GM23338 (cell line): ENCODE measurements at regions not wholly inside any gene's neighbourhood (a gene's known extent, or its start where the extent isn't known, plus 50 kb on each side); places are given as distances from the start of the nearest gene placed in this dataset.

Source experiments
- ATAC-seq: fragments of 200-7000 bp; cut with Tn5 transposase; 3 replicates; pipeline ENCODE4 v1.9.1; 2020
- DNase-seq: peaks from one replicate; pipeline ENCODE4 v3.0.0-alpha.2; 2015; ENCODE audit warnings: low spot score
- H2AFZ ChIP-seq: fragments of 200-600 bp; sonication (generic); 2 replicates; pipeline ENCODE4 v1.8.0; 2016; ENCODE audit warnings: antibody characterized with exemption, mild to moderate bottlenecking, moderate library complexity
- H3F3A ChIP-seq: fragments of 200-600 bp; sonication (generic); replicated peaks from 2 replicates; pipeline ENCODE4 v1.8.0; 2017; ENCODE audit warnings: antibody characterized with exemption, mixed run types, low read depth
- H3K27ac ChIP-seq: fragments of 200-600 bp; sonication (generic); 2 replicates; pipeline ENCODE4 v1.6.1; 2016; ENCODE audit warnings: low read depth
- H3K27me3 ChIP-seq: fragments of 200-600 bp; sonication (generic); 2 replicates; pipeline ENCODE4 v1.8.0; 2016; ENCODE audit warnings: mild to moderate bottlenecking, mixed run types, moderate library complexity; ENCODE audit not compliant: insufficient read depth
- H3K36me3 ChIP-seq: fragments of 200-600 bp; sonication (generic); 2 replicates; pipeline ENCODE4 v1.8.0; 2016; ENCODE audit warnings: mild to moderate bottlenecking; ENCODE audit not compliant: insufficient read depth
- H3K4me1 ChIP-seq: fragments of 200-600 bp; sonication (generic); 2 replicates; pipeline ENCODE4 v1.8.0; 2016; ENCODE audit warnings: mild to moderate bottlenecking, moderate library complexity; ENCODE audit not compliant: insufficient read depth
- H3K4me2 ChIP-seq: fragments of 200-600 bp; sonication (generic); 2 replicates; pipeline ENCODE4 v1.7.1; 2017; ENCODE audit warnings: mixed run types
- H3K4me3 ChIP-seq: fragments of 200-600 bp; sonication (generic); 2 replicates; pipeline ENCODE4 v1.6.1; 2016; ENCODE audit warnings: mixed run types
- H3K79me2 ChIP-seq: fragments of 200-600 bp; sonication (generic); replicated peaks from 2 replicates; pipeline ENCODE4 v1.8.0; 2017; ENCODE audit warnings: mild to moderate bottlenecking; ENCODE audit not compliant: insufficient read depth
- H3K9me2 ChIP-seq: fragments of 200-600 bp; sonication (generic); 2 replicates; pipeline ENCODE4 v1.8.0; 2017; ENCODE audit not compliant: insufficient read depth
- H4K20me1 ChIP-seq: fragments of 200-600 bp; sonication (generic); replicated peaks from 2 replicates; pipeline ENCODE4 v1.8.0; 2017; ENCODE audit warnings: mild to moderate bottlenecking; ENCODE audit not compliant: insufficient read depth
- H3K27ac Mint-ChIP-seq: 2 replicates; pipeline ENCODE4 v1.8.0; 2020; ENCODE audit warnings: inconsistent platforms, mild to moderate bottlenecking, moderate library complexity, mixed read lengths
- H3K27me3 Mint-ChIP-seq: 3 replicates; pipeline ENCODE4 v1.8.0; 2022; ENCODE audit warnings: low read depth, mild to moderate bottlenecking, moderate library complexity, mixed read lengths, inconsistent platforms; ENCODE audit not compliant: insufficient read depth, poor library complexity
- H3K36me3 Mint-ChIP-seq: 3 replicates; pipeline ENCODE4 v1.8.0; 2021; ENCODE audit warnings: low read depth, mild to moderate bottlenecking, inconsistent platforms, moderate library complexity, mixed read lengths
- H3K4me1 Mint-ChIP-seq: 3 replicates; pipeline ENCODE4 v1.8.0; 2020; ENCODE audit warnings: mild to moderate bottlenecking, inconsistent platforms, mixed read lengths
- H3K4me3 Mint-ChIP-seq: 3 replicates; pipeline ENCODE4 v1.8.0; 2021; ENCODE audit warnings: moderate library complexity, mild to moderate bottlenecking, inconsistent platforms, mixed read lengths
- H3K9me3 Mint-ChIP-seq: 3 replicates; pipeline ENCODE4 v1.8.0; 2020; ENCODE audit warnings: moderate library complexity, mild to moderate bottlenecking, inconsistent platforms, mixed read lengths
- CREB1 ChIP-seq: fragments of 250-450 bp; sonication (Bioruptor Pico); IDR thresholded peaks from 2 replicates; pipeline ENCODE4 v1.5.0; 2020; ENCODE audit warnings: low read depth, mild to moderate bottlenecking, moderate library complexity
- EZH2 ChIP-seq: fragments of 200-600 bp; sonication (generic); IDR thresholded peaks from one replicate; pipeline ENCODE4 v1.8.0; 2017; ENCODE audit warnings: antibody characterized with exemption, mild to moderate bottlenecking, low read depth; ENCODE audit not compliant: unreplicated experiment
- NANOG ChIP-seq: IDR thresholded peaks from 2 replicates; pipeline ENCODE4 v1.6.1; 2016; ENCODE audit warnings: antibody characterized with exemption, borderline replicate concordance
- POLR2AphosphoS5 ChIP-seq: IDR thresholded peaks from 2 replicates; pipeline ENCODE4 v1.6.1; 2016; ENCODE audit warnings: antibody characterized with exemption, low read depth
- STAT1 ChIP-seq: IDR thresholded peaks from one replicate; pipeline ENCODE4 v1.6.1; 2016; ENCODE audit warnings: antibody characterized with exemption; ENCODE audit not compliant: unreplicated experiment
- ZNF331 ChIP-seq: fragments of 250-450 bp; sonication (Bioruptor Pico); IDR thresholded peaks from 2 replicates; pipeline ENCODE4 v1.5.0; 2020; ENCODE audit warnings: low read depth, mild to moderate bottlenecking, moderate library complexity
- TF ChIP-seq, protein P1 (sequence below): fragments of 250-450 bp; sonication (Bioruptor Pico); IDR thresholded peaks from 2 replicates; pipeline ENCODE4 v1.5.0; 2020; ENCODE audit warnings: mild to moderate bottlenecking, moderate library complexity
- TF ChIP-seq, protein P2 (sequence below), 2 experiments: fragments of 200-600 bp in 1 of 2; sonication (generic) in 1 of 2; conservative IDR thresholded peaks; 2 replicates each; pipeline versions ENCODE4 v1.5.1 to v1.6.1; 2016 to 2017; ENCODE audit warnings: antibody characterized with exemption in 2 of 2, low read depth in 2 of 2, mild to moderate bottlenecking in 2 of 2, moderate library complexity in 1 of 2
- TF ChIP-seq, protein P3 (sequence below): IDR thresholded peaks from one replicate; pipeline ENCODE4 v1.6.1; 2018; ENCODE audit warnings: antibody characterized with exemption; ENCODE audit not compliant: unreplicated experiment

DNA sequence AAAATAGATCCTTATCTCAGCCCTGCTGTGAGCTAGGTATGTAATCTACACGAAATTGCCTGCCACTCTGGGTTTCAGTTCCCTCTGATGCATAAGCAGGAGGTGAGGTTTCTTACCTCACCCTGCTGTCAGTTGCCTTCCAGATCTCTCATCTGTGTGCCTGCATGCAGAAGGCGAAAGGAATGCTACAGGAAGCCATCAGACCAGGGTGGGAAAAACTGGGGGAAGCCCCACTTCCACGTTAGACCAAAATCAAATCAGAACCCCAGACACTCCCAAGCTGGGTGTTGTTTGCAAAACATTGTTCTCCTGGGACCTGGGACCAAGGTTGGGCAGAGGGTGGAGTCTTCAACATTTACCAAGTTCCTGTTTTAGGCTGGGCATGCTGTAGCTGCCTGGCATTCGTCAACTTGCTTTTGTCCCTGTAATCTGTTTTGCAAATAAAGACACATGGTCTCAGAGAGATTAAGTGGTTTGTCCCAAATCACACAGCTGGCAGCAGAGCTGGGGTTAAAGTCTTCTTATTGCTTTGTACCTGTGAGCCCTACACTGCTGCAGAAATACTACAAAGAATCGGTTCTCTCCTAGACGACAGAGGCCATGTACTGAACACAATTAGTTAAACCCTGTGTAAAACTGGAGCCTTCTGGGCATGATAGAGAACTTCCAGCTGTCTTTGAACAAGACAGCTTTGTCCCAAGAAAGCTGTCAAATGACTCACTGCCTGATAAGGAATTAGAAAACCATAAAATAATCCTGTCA lies 389.7 kb upstream of the RUNX1 start (continued):
- TF ChIP-seq, protein P1, sequence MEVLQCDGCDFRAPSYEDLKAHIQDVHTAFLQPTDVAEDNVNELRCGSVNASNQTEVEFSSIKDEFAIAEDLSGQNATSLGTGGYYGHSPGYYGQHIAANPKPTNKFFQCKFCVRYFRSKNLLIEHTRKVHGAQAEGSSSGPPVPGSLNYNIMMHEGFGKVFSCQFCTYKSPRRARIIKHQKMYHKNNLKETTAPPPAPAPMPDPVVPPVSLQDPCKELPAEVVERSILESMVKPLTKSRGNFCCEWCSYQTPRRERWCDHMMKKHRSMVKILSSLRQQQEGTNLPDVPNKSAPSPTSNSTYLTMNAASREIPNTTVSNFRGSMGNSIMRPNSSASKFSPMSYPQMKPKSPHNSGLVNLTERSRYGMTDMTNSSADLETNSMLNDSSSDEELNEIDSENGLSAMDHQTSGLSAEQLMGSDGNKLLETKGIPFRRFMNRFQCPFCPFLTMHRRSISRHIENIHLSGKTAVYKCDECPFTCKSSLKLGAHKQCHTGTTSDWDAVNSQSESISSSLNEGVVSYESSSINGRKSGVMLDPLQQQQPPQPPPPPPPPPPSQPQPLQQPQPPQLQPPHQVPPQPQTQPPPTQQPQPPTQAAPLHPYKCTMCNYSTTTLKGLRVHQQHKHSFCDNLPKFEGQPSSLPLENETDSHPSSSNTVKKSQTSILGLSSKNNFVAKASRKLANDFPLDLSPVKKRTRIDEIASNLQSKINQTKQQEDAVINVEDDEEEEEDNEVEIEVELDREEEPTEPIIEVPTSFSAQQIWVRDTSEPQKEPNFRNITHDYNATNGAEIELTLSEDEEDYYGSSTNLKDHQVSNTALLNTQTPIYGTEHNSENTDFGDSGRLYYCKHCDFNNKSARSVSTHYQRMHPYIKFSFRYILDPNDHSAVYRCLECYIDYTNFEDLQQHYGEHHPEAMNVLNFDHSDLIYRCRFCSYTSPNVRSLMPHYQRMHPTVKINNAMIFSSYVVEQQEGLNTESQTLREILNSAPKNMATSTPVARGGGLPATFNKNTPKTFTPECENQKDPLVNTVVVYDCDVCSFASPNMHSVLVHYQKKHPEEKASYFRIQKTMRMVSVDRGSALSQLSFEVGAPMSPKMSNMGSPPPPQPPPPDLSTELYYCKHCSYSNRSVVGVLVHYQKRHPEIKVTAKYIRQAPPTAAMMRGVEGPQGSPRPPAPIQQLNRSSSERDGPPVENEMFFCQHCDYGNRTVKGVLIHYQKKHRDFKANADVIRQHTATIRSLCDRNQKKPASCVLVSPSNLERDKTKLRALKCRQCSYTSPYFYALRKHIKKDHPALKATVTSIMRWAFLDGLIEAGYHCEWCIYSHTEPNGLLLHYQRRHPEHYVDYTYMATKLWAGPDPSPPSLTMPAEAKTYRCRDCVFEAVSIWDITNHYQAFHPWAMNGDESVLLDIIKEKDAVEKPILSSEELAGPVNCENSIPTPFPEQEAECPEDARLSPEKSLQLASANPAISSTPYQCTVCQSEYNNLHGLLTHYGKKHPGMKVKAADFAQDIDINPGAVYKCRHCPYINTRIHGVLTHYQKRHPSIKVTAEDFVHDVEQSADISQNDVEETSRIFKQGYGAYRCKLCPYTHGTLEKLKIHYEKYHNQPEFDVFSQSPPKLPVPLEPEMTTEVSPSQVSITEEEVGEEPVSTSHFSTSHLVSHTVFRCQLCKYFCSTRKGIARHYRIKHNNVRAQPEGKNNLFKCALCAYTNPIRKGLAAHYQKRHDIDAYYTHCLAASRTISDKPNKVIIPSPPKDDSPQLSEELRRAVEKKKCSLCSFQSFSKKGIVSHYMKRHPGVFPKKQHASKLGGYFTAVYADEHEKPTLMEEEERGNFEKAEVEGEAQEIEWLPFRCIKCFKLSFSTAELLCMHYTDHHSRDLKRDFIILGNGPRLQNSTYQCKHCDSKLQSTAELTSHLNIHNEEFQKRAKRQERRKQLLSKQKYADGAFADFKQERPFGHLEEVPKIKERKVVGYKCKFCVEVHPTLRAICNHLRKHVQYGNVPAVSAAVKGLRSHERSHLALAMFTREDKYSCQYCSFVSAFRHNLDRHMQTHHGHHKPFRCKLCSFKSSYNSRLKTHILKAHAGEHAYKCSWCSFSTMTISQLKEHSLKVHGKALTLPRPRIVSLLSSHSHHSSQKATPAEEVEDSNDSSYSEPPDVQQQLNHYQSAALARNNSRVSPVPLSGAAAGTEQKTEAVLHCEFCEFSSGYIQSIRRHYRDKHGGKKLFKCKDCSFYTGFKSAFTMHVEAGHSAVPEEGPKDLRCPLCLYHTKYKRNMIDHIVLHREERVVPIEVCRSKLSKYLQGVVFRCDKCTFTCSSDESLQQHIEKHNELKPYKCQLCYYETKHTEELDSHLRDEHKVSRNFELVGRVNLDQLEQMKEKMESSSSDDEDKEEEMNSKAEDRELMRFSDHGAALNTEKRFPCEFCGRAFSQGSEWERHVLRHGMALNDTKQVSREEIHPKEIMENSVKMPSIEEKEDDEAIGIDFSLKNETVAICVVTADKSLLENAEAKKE, result no peak
- TF ChIP-seq CREB1 (CRISPR knock-in tag), result no peak

DNA sequence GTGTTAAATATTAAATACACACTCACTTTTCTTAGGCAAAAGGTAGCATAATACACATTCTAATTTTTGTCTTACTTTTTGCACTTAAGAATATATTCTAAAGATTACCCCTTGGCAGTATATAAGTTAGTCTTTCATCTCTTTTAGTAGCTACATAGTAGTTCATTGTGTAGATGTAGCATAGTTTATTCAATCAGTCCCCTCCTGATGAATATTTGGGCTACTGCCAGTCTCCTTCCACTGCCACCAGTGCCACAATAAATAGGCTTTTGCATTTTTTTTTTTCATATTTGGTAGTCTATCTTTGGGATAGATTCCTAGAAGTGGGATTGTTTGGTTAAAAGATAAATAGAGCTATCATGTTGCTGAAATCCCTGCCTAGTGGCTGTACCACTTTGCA lies 388.8 kb upstream of the RUNX1 start:
- Histone ChIP-seq H3K4me1 (no peaks in the 10 kb centered on the region), H3K27ac (no peak overlapping the region), H3K79me2 (no peaks in the 10 kb centered on the region), H3K36me3 (no peaks in the 10 kb centered on the region), H3K4me2 (no peak overlapping the region), H4K20me1 (no peaks in the 10 kb centered on the region), H2AFZ (no peak overlapping the region), H3F3A (no peaks in the 10 kb centered on the region), H3K4me3 (no peak overlapping the region), H3K27me3 (no peaks in the 10 kb centered on the region), H3K9me2 (peaks cover 5% of the 10 kb centered on the region; the same call in 1 of the 2 replicates)
- ATAC-seq, result no peak
- no peak overlapping the region for H3K27ac Mint-ChIP-seq
- peaks cover 27% of the 10 kb centered on the region for H3K9me3 Mint-ChIP-seq
- no peak overlapping the region for H3K4me3 Mint-ChIP-seq
- H3K4me1 Mint-ChIP-seq, result peaks cover 9% of the 10 kb centered on the region
- DNase-seq, result no peak
- no peaks in the 10 kb centered on the region for H3K27me3 Mint-ChIP-seq
- H3K36me3 Mint-ChIP-seq, result peaks cover 25% of the 10 kb centered on the region
- no peak for TF ChIP-seq ZNF331 (CRISPR knock-in tag)
- TF ChIP-seq POLR2AphosphoS5, result no peak
- TF ChIP-seq STAT1, result no peak
- TF ChIP-seq, protein P2, sequence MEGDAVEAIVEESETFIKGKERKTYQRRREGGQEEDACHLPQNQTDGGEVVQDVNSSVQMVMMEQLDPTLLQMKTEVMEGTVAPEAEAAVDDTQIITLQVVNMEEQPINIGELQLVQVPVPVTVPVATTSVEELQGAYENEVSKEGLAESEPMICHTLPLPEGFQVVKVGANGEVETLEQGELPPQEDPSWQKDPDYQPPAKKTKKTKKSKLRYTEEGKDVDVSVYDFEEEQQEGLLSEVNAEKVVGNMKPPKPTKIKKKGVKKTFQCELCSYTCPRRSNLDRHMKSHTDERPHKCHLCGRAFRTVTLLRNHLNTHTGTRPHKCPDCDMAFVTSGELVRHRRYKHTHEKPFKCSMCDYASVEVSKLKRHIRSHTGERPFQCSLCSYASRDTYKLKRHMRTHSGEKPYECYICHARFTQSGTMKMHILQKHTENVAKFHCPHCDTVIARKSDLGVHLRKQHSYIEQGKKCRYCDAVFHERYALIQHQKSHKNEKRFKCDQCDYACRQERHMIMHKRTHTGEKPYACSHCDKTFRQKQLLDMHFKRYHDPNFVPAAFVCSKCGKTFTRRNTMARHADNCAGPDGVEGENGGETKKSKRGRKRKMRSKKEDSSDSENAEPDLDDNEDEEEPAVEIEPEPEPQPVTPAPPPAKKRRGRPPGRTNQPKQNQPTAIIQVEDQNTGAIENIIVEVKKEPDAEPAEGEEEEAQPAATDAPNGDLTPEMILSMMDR (conservative IDR thresholded peaks at IDR 0.05; ENCODE audit: low read depth in 2 of 2), result no peak
- no peak for TF ChIP-seq NANOG
- TF ChIP-seq EZH2, result no peak
- no peak for TF ChIP-seq CREB1 (CRISPR knock-in tag)
- TF ChIP-seq, protein P3, sequence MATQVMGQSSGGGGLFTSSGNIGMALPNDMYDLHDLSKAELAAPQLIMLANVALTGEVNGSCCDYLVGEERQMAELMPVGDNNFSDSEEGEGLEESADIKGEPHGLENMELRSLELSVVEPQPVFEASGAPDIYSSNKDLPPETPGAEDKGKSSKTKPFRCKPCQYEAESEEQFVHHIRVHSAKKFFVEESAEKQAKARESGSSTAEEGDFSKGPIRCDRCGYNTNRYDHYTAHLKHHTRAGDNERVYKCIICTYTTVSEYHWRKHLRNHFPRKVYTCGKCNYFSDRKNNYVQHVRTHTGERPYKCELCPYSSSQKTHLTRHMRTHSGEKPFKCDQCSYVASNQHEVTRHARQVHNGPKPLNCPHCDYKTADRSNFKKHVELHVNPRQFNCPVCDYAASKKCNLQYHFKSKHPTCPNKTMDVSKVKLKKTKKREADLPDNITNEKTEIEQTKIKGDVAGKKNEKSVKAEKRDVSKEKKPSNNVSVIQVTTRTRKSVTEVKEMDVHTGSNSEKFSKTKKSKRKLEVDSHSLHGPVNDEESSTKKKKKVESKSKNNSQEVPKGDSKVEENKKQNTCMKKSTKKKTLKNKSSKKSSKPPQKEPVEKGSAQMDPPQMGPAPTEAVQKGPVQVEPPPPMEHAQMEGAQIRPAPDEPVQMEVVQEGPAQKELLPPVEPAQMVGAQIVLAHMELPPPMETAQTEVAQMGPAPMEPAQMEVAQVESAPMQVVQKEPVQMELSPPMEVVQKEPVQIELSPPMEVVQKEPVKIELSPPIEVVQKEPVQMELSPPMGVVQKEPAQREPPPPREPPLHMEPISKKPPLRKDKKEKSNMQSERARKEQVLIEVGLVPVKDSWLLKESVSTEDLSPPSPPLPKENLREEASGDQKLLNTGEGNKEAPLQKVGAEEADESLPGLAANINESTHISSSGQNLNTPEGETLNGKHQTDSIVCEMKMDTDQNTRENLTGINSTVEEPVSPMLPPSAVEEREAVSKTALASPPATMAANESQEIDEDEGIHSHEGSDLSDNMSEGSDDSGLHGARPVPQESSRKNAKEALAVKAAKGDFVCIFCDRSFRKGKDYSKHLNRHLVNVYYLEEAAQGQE, result no peak
